Hematopoietic multipotent progenitor cell treated with erythropoietin and hydrocortisone succinate and interleukin-3 and kit ligand, for 8 days (in vitro differentiated cells): ENCODE measurements at regions not wholly inside any gene's neighbourhood (a gene's known extent, or its start where the extent isn't known, plus 50 kb on each side); places are given as distances from the start of the nearest gene placed in this dataset.
"Not testable (repeated sequence)": the region's sequence is repeated elsewhere in the genome, so short reads cannot be mapped to it uniquely, and the experiment has no call there.

ENCODE experiments used
- DNase-seq: peaks from one replicate; pipeline ENCODE4 v3.0.0-alpha.2; 2015

DNA sequence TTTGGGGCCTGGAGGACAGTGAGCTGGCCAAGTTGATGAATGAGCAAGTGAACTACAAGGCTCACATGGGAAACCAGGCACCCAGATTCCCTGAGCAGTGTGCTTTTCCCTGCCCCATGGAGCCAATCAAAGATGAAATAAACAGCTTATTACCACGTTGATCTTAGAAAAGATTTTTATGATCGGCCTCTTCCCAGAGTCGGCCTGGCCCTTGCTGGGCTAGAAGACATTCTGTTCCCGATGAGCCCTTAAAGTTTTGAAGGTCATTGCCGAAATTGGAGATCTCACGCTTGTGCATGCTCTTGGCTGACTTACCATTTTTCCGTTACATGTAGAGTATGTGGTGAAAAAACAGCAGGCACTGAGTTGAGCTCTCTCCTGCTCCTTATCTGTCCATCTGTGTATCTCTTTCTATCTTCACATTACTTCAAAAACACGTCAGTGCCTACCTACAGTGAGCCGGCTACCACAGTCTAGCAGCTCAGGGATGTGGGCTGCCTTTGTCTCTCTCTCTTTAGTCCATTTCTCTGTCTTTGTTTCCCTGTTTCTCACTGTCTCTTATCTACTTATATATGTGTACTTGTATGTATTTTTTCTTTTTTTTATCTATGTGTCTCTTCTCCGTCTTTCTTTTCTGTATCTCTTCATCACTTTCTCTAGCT, 248.8 kb upstream of the USP24 start:
- DNase-seq: no peak

DNA sequence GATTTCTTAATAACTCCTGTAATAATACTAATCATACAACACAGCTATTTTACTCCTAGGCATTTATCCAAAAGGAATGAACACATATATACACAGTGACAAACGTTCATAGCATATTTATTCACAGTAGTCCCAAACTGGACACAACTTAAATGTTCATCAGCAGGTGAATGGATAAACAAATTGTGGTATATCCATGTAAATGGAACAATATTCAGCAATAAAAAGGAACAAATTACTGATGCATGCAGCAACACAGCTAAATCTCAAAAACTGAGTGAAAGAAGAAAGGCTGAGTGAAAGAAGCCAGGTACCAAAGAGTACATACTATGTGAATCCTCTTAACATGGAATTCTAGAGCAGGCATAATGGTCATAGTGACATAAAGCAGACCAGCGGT, 242.7 kb upstream of the USP24 start:
- DNase-seq: no peak

DNA sequence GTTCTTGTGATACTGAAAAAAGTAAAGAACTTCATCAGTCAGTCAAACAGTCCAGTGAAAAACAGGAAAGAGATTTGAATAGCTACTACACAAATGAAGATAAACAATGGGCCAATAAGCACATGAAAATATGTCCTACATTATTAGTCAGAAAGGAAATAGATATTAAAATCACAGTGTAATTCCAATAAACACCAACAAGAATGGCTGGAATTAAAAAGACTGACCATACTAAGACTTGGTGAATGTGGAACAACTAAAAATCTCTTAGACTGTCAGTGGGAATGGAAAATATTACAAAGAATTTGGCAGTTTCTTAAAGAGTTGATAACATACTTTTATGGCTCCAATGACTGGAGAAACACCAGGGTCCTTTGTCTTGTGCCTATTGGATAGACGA, 241.8 kb upstream of the USP24 start:
- no peak for DNase-seq

DNA sequence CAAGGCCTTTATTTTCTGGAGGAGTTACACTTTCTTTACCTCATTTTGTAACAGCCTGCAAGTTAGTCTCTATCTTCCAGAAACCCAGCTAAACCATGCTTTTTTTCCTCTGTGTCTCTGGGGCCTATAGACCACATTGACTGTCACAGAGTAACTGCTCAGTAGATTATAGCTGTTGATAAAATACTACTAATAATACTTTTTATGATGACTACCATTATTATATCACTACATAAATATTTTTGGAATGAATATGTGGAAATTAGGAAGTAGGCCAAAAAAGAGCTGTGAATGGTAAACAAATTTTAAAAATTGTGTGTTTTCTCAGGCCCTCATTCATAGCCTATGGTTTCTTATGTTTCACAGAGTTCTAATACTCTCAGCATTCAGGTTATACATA, 233.1 kb upstream of the USP24 start:
- no peak for DNase-seq

DNA sequence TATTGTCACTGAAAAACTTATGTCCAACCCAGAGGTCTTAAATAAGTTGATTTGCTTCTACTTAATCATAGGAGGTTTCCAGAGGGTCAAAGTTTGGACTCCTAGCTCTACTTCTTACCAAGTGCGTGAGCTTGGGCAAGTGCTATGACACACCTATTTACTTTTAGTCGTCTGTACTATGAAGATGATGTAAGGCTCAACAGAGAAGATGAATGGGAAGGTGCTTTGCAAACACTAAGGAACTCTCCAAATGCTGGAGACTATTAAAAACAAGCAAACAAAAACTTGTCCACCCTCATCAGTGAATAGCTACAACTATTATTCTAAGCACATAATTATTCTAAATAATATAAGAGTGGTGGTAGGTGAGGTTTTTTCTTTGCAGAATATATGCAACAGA, 232.3 kb upstream of the USP24 start:
- no peak for DNase-seq

DNA sequence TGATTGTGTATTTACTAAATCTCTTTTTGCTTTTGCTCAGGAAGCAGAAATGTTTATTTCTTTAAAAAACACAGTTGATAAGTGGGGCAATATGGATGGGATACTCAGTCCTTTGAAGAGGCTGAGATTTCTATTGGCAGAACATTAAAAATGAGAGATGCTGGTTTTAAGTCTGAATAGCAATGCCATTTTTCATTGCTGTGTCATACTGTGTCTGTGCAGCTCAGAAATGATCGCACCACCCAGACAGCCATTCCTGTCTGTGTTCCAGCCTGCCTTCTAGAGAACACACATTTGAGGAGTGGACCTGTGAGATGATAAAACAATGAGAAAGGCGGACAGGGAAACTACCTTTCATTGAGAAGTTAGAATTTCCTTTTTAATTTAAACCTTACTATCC, 231.2 kb upstream of the USP24 start:
- DNase-seq: no peak

DNA sequence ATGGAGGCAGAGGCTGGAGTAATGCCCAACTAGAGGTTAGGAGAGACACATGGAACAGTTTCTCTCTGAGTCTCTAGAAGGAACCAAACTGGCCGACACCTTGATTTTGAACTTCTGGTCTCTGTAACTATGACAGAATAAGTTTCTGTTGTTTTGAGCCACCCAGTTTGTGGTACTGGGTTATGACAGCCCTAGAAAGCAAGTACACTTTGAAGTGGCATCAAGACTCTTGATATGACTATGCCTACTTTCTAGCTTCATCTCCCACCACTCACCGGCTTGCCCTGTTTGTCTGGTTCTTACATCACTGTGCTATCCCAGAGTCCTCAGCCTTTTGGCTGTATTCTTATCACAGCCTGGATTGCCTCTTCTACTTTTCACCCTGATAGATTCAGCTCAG, 230.3 kb upstream of the USP24 start:
- no peak for DNase-seq

DNA sequence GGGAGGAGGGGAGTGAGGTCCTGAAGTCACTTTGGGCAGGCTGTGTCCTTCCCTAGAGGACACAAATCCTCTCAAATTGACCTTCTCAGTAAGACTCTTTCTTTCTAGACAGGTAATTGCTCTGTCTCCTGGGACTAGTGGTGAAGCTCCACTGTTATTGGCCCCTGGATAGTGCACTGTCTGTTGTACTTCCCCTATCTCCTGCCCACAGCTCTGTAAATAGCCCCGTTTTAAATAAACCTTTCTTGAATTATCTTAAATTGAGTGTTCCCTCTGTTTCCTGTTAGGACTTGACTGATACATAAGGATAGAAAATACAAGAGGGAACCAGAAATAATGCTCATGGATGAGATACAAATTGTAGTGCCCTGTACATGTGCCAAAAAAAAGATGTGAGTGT, 229.5 kb upstream of the USP24 start:
- peak; percentile 9 for DNase-seq

DNA sequence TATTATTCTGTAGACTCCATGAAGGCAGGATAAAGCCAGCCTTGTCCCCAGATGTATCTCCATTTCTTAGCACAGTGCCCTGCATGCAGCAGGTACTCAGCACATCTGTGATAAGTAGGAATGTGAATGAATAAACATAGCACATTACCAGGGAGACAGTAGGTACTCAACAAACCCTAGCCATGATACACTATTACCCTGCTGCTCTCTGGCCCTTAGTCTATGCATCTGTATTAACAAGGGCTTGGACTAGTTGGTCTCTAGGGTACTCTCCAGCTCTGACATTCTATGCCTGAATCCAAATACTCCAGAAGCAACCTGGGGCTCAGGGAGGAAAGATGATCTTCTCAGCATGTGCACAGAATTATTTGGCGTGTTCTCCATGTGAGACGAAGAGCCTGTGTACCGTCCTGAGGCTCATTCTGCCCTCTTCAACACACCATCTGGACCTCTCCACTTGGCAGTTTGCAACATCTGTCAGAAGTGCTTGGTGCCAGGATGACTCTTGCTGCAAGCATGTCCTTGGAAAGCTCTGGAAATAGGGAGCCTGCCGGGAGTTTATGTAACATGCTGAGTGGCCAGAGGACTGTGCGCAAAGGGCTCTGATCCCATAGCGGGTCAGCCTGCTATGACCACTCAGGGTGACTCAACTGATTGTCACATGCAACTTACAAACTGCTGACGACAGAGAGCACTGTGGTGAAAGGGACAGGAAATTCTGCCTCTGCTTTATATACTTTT, 228.2 kb upstream of the USP24 start:
- no peak for DNase-seq

DNA sequence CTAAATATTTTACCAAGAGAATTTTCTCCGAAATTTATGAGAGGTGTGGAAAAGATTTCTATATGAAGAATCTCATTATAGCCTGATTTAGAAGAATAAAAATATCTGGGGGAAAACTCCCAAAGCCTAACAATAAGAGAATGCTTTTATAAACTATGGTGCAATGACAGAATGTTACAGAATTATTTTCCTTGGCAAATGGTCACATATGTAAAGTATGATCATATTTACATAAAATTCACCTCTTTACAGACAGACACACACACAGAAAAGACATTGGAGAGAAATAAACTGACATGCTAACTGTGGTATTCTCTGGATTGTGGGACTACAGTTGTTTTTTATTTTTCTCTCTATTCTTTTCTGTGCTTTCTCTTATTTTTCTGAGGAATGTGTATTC, 226.3 kb upstream of the USP24 start:
- no peak for DNase-seq

DNA sequence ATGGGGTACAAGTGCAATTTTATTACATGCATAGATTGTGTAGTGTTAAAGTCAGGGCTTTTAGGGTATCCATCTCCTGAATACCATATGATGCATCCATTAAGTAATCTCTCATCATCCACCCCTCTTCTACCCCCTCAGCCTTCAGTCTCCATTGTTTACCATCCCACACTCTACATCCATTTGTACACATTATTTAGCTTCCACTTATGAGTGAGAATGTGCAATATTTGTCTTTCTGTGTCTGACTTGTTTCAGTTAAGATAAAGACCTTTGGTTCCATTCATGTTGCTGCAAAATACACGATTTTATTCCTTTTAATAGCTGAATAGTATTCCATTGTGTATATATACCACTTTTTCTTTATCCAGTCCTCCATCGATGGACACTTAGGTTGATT, 222.5 kb upstream of the USP24 start:
- DNase-seq: no peak

DNA sequence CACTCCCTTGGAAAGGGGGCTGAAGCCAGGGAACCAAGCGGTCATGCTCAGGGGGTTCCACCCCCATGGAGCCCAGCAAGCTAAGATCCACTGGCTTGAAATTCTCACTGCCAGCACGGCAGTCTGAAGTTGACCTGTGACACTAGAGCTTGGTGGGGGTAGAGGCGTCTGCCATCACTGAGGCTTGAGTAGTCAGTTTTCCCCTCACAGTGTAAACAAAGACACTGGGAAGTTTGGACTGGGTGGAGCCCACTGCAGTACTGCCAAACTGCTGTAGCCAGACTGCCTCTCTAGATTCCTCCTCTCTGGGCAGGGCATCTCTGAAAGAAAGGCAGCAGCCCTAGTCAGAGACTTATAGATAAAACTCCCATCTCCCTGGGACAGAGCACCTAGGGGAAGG, 215.6 kb upstream of the USP24 start:
- not testable (repeated sequence) for DNase-seq

DNA sequence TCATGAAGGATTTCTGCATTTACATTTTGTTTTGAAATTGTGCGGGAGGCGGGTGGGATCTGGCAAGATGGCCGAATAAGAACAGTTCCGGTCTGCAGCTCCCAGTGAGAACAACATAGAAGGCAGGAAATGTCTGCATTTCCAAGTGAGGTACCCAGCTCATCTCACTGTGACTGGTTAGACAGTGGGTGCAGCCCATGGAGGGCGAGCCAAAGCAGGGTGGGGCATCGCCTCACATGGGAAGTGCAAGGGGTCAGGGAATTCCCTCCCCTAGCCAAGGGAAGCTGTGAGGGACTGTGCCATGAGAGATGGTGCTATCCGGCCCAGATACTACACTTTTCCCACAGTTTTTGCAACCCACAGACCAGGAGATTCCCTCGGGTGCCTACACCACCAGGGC, 215.0 kb upstream of the USP24 start:
- not testable (repeated sequence) for DNase-seq

DNA sequence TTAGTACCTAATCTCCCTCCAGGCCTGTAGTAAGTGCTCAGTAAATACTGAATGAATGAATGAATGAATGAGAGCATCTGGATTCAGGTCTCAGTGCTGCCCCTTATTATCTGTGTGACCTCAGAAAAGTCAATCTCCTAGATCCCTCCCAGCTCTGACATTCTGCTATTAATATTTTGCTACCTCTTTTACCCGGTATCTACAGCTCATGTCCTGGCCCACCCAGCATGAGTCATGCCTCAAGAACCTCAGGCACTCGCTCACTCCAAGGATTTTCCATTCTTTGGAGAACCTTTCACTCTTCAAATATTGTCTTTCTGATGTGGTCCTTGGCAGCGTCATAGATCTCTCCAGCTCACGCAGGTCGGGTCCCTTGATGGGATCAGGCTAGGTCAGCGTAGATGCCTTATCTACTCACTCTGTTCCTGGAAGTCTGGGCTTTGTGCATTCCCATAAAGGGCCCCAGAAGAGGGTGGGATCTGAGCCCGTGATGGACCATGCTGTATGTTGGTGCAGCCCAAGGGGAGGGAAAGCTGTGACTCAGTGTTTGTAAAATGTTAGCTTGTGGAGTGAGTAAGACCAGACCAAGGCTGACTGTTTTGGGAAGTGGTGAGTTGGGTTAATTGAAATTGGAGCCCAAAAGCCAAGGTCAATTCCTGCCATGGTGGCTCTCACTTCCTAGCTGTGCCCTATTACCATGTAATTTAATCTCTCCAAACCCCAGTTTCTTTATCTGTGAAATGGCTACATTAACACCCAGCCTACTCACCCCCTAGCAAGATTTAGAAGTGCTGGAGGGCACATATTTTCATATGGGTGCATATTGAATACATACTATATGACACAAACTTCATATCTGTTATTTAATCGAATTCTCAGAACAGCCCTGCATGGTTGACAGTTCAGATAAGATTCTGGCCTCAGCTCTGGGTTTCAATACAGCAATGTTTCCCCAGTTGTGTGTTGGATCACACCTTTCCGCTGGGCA, 214.1 kb upstream of the USP24 start:
- no peak for DNase-seq

DNA sequence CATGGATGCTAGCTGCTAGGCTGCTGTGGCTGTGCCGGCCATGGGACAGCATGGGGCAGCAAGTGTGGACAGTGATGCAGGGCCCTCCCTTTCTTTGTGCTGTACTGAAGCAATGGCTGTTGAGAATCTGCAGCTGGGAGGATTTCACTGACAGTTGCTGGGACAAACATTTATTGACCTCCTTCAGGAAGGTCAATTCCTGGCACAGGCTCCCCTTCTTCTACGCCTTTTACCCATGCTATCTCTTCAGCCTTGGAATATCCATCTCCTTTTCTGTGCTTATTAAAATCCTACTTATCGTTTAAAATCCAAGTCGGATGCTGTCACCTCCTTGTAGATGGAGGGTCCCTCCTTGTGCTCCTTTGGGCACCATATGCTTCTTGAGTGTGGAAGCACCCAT, 213.1 kb upstream of the USP24 start:
- no peak for DNase-seq

DNA sequence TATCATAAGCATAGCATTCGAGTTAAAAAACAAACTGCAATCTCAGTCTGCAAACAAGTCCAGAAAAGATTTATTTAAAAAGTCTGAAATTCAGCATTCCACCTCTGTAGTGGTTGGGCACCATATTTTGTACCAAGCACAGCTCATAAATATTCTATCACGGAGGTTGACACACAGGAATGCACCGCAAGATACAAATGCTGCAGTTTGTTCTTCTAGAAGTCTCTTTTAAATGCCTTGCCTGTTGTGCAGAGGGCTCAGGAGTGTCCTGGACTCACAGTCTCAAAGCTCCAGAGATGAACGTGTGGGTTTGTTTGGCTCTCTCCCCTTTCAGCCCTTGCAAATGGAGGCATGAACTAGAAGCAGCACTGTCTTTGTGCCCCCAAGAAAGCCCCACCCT, 212.4 kb upstream of the USP24 start:
- no peak for DNase-seq

DNA sequence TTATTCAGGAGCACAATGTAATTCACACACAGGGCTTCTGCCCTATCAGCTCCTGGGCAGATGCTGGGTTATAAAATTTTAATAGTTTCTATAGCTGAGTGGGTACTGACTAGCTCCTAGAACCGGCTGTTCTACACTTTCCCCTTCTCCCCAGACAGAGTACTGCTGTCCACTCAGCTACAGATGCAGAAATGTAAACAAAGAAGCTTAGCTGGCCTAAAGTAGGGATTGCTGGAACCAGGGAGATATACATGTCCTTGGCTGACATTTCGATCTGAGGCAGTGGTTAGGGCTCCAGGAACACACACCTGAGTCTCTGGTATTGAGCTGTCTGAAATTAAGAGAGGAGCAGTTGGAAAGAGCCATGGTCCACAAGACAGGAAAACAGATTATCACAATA, 211.5 kb upstream of the USP24 start:
- DNase-seq: no peak

DNA sequence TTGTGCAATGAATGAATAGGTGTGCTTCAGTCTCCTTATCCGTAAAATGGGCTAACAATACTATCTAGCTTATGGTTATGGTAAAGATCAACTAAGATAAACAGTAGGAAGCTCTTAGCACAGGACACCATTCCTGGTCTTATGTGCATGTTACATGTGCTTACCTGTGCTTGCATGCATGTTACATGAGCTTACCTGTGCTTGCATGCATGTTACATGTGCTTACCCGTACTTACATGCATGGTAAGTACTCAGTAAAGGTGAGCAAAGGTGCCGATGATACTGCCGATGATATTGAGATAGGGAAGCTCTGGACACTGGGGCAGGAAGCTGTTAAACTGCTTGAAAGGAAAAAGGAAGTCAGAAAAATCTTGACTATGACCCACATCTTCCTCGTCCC, 211.0 kb upstream of the USP24 start:
- no peak for DNase-seq

DNA sequence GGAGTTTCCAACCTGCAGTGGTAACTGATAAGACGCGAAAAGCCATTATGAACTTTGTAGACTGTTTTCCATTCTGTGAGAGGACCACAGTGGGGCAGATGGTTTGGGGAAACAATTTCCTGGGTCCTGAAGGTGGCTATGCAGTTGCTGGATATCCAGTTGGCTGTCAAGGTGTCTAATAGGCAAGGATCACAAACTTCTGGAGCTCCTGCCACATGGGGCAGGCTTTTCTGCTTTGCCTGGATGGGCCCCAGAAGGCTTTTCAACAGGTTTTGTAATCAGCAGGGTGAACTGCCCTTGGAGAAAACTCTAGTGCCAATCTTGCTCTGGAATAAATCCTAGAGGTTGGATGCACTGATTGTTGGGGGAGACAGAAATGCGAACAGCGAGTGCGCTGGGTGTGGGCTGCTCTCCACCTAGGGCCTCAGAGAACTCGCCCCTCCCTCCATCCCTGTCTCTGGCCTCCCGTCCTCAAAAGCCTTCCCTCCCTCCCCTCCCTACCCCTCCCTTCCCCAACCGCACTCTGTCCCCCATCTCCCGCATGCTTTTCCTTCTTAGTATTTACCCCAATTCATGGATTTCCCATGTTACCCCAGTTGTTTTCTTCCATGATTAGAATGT, 210.3 kb upstream of the USP24 start:
- no peak for DNase-seq

DNA sequence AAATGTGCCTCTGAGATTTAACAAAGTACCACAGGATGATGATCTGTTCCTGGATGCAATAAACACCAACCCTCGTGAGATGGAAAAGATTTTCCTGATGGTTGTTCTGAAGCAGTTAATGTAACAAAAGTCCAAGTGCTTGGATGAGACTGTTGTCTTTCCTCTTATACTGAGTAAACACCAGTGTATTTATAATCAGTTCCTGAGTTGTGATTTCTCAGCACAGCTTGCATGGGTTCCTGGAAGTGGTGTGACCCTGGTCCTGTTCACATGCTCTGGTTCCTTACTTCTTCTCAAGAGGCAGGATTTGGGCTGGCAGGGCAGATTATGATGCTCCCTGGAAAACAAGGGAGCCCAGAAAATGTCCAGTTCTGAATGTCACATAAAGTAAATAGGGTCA, 208.2 kb upstream of the USP24 start:
- DNase-seq: no peak

DNA sequence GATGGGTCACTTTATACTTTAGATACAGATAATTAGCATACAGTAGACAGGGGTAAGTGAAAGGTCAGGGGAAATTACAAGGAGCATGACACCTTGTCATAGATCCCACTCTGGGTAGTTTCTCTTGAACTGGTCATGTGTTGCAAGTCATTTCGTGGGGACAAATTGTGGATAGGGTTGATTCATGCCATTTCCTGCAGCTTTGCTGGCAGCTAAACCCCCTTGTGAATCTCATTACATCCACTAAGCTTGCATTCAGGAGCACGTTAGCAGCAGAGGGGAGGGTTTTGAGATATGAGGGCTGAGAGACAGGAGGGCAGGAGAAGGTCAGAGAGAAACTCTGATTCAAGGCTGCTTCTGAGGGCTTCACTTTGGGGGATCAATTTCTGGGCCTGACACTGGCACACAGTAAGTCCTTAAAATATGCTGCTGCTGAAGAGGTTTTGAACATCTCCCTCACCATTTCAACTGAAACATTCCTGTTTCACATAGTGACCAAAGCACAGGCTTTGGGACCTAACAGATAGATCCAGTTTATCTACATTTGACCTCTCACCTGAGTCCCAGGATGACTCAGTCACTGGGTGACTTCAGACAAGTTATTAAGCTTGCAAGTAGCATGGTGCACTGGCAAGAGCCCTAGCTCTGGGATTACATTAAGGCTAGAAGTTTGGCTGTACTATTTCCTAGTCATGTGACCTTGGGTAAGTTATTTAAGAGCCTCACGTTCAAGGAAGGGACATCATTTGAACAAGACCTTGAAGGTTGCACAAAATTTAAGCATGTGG, 206.0 kb upstream of the USP24 start:
- DNase-seq: no peak

DNA sequence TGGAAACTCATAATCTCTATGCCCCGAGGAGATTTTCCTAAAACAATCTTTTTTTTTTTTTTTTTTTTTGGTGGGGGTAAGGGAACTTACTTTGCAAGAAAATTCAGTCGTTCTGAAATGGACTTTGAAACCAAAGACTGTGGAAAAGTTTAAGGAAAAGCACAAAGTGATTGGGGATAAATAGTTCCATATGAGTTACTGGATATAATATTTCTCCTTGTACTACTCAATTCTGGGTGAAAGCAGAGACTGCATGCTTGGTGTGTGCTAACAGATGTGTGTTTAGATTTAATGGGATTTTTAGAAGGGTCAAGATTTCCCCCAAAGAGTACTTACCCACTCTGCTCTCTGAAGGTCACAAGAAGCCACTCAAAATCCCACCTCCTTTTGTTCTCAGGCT, 204.9 kb upstream of the USP24 start:
- DNase-seq: no peak
